ENCODE measurements at regions not wholly inside any gene's neighbourhood (a gene's known extent, or its start where the extent isn't known, plus 50 kb on each side); places are given as distances from the start of the nearest gene placed in this dataset.

- ATAC-seq (no peak), DNase-seq (no peak)
- Histone ChIP-seq H3K27ac (no peak overlapping the region), H3K27me3 (no peaks in the 10 kb centered on the region), H3K4me1 (no peaks in the 10 kb centered on the region), H3K9me3 (no peaks in the 10 kb centered on the region), H3K4me3 (no peak overlapping the region), H3K36me3 (no peaks in the 10 kb centered on the region)
- TF ChIP-seq CTCF (IDR thresholded peaks at IDR 0.05): no peak
- intact Hi-C loops (cut with DNase I): no loop called here
Measured at GRCh38 chr21:35335951-35336446, 286.9 kb upstream of the RUNX1 start.

GRCh38 chr21:35333831-35334618, 284.9 kb upstream of the RUNX1 start:
- DNase-seq (peak; percentile 65), ATAC-seq (peak; percentile 80)
- Histone ChIP-seq H3K27me3 (no peaks in the 10 kb centered on the region), H3K9me3 (no peaks in the 10 kb centered on the region), H3K4me1 (no peaks in the 10 kb centered on the region), H3K4me3 (no peak overlapping the region), H3K27ac (no peak overlapping the region), H3K36me3 (no peaks in the 10 kb centered on the region)
- TF ChIP-seq CTCF (IDR thresholded peaks at IDR 0.05): no peak
- intact Hi-C loops (cut with DNase I): no loop called here

GRCh38 chr21:35332841-35333426, 283.8 kb upstream of the RUNX1 start:
- ATAC-seq: no peak
- Histone ChIP-seq H3K36me3 (no peaks in the 10 kb centered on the region), H3K27me3 (no peaks in the 10 kb centered on the region), H3K9me3 (no peaks in the 10 kb centered on the region), H3K4me3 (no peak overlapping the region), H3K4me1 (no peaks in the 10 kb centered on the region), H3K27ac (no peak overlapping the region)
- no peak for TF ChIP-seq CTCF (IDR thresholded peaks at IDR 0.05)
- intact Hi-C loops (cut with DNase I): no loop called here
- DNase-seq: no peak

- no peaks in the 10 kb centered on the region for H3K4me1 ChIP-seq
- no peak for TF ChIP-seq CTCF (IDR thresholded peaks at IDR 0.05)
- intact Hi-C loops (cut with DNase I): no loop called here
- H3K9me3 ChIP-seq: no peaks in the 10 kb centered on the region
- ATAC-seq: no peak
- H3K27ac ChIP-seq: no peak overlapping the region
- no peak for DNase-seq
- H3K36me3 ChIP-seq: no peaks in the 10 kb centered on the region
- no peaks in the 10 kb centered on the region for H3K27me3 ChIP-seq
- H3K4me3 ChIP-seq: no peak overlapping the region
Measured at GRCh38 chr21:35329940-35330660, 281.0 kb upstream of the RUNX1 start.

GRCh38 chr21:35328856-35329455, 279.9 kb upstream of the RUNX1 start:
- Histone ChIP-seq H3K36me3 (no peaks in the 10 kb centered on the region), H3K4me1 (peaks cover 8% of the 10 kb centered on the region), H3K9me3 (no peaks in the 10 kb centered on the region), H3K4me3 (no peak overlapping the region), H3K27me3 (no peaks in the 10 kb centered on the region), H3K27ac (no peak overlapping the region)
- intact Hi-C loops (cut with DNase I): no loop called here
- ATAC-seq (no peak), DNase-seq (no peak)
- TF ChIP-seq CTCF (IDR thresholded peaks at IDR 0.05): no peak

All from upper lobe of right lung (tissue), 1 donor.